Stimulated activated CD8-positive, alpha-beta memory T cell treated with anti-CD3 and anti-CD28 coated beads, Interleukin-15, amount 100 ng/mL, for 4 hours (primary cell): ENCODE measurements at regions not wholly inside any gene's neighbourhood (a gene's known extent, or its start where the extent isn't known, plus 50 kb on each side); places are given as distances from the start of the nearest gene placed in this dataset.
"Not testable (repeated sequence)": the region's sequence is repeated elsewhere in the genome, so short reads cannot be mapped to it uniquely, and the experiment has no call there.

ENCODE experiments used
- DNase-seq, 2 donors: peaks; one replicate each; pipeline ENCODE4 v3.0.0-alpha.2; 2020; ENCODE audit warnings: low read depth in 2 of 2

DNA sequence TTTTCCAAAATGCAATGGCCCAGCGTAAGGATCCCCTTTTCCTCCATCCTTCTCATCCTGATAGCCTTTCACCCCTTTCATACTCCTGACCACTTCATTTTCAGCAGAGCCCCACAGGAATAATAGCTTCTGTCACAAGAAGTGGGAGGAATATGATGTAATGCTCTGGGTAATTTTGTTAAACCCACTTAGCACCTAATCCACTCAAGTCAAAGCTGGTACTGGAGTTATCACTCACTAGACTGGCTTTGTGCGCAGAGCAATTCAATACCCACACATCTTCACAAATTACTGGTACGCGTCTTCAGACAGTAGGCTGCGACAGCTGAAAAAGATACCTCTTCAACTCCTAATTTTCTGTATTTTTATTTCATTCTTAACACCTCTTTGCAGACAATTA lies 2232.8 kb upstream of the WWC1 start:
- DNase-seq, result no peak

DNA sequence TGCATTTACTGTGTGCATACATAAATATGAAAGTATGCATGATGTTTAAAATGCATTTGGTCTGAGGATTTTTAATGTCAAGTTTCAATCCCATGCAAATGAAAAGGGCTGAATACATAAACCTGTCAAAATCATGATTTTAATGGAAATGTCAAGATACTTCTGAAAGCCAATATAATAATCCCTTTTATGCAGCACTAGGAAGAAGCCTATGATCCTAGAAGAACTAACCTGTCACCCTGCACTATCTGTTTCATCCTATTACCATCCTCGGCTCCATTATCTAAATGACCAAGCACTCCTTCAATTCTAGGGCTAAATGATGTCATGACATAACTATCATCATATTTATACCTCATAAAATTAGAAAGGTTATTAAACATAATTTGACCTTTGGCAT lies 2229.4 kb upstream of the WWC1 start:
- no peak for DNase-seq

GRCh38 chr5:166062719-166063118 lies 2228.7 kb upstream of the WWC1 start:
- no peak for DNase-seq

- no peak for DNase-seq
These were observed 2228.2 kb upstream of the WWC1 start for GRCh38 chr5:166063261-166063660.

- DNase-seq, result no peak
These were observed 2222.7 kb upstream of the WWC1 start for GRCh38 chr5:166068547-166069335.

DNA sequence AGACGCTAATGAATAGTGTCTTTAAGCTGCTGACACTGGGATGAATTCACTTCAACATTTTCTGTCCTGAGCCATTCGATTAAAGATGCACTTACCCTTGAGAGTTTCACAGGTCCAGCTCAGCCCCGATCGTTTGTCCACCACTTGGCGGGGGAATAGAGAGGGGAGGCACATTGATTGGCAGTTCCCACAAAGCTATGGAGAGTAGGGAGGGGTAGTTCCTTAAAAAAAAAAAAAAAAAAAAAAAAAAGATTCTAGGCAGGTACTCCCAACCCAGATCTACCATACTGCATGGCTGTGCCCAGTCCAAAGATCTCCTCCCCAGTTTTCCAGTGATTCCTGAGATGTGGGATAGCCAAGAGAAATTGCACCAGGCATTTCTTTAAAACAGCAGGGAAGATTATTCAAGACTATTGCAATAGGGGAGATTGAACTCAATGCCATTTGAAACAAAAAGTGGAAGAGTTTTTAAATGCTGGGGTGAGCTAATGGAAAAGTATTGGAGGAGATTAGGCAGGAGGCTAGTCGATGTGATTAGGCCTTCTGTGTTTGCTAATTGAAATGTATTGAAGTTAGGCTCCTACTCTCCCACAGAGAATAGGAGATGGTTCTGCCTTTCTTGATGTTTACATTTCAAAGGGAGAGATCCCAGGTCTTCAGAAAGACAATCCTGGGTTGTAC lies 2217.4 kb upstream of the WWC1 start:
- no peak for DNase-seq

DNA sequence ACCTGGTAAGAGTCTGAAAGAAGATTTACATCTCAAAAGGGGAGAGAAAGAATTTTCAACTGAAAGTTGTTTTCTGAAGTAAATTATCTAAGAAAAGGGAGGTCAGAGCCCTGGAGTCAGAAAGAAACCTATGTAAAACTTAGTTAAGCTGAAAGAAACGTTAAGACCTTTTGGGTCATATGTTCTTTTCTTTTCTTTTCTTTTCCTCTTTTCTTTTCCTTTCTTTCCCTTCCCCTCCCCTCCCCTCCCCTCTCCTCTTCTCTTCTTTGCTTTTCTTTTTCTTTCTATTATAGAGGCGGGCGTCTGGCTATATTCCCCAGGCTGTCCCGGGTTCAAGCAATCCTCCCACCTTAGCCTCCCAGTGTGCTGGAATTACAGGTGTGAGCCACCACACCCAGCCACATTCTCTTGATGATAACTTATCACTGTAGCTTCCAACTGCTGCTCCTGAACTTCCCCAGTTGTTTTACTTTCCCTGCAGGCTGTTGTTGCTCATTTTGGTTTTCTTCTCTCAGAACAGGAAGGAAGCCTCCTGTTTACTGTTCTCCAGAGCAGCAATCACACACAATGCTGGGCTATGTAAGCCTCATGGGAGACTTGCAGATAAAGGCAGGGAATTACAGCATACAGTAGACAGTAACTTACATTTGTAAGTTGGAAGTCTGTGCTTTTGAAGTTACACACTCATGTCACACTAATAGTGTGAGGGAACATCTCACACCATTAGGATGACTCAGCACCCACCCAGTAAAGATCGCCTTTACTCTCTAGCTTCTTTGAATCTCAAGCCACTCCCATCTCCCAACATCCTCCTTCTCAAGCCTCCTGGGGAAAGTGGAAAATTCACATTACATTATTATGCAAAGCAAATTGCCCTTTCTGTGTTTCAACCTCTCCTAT lies 2216.6 kb upstream of the WWC1 start:
- no peak for DNase-seq

GRCh38 chr5:166083183-166083959 lies 2208.1 kb upstream of the WWC1 start:
- DNase-seq, result no peak

DNA sequence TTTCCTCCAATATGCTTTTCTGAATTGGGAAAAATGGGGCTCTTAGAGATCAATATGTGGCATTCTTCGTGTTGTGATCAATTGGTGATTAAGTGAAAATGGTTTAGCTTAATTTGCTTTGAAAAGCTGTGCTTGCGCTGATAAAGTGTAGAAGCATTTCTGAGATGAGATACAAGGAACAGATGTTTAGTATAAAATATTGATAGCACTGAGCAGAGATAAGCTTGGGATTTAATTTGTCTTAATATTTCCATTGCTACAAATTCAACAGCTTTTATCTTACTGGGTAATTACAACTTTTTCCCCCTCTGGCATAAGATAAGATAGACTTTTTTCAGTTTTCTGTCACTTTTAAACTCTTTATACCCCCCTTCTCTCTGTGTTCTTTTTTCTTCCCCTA lies 2204.9 kb upstream of the WWC1 start:
- no peak for DNase-seq

- DNase-seq, result no peak
These were observed 2202.9 kb upstream of the WWC1 start for GRCh38 chr5:166088389-166089039.

DNA sequence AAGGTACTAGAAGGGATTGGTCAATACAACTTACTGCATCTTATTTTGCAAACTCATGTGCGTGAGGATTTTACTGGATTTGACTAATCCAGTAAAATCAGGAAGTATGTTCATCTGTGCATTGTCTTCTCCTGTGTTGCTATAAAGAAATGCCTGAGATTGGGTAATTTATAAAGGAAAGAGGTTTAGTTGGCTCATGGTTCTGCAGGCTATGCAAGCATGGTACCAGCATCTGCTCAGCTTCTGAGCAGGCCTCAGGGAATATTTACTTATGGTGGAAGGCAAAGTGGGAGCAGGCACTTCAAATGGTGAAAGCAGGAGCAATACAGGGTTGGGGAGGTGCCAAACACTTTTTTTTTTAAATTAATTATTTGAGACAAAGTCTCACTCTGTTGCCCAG lies 2199.5 kb upstream of the WWC1 start:
- DNase-seq, result no peak

- no peak for DNase-seq
These were observed 2198.1 kb upstream of the WWC1 start for GRCh38 chr5:166093312-166093711.

GRCh38 chr5:166102947-166103346 lies 2188.5 kb upstream of the WWC1 start:
- no peak for DNase-seq

DNA sequence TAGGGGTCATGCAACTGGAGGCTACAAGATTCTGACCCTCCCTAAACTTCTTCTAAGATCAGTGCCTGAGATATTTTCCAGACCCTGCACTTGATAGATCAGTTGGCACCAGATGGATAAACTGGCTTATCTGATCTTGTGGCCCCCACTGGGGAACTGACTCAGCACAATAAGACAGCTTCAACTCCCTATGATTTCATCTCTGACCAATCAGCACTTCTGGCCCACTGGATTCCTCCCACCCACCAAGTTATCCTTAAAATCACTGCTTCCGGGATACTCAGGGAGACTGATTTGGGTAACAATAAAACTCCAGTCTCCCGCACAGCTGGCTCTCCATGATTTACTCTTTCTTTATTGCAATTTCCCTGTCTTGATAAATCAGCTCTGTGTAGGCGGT lies 2180.4 kb upstream of the WWC1 start:
- no peak for DNase-seq

DNA sequence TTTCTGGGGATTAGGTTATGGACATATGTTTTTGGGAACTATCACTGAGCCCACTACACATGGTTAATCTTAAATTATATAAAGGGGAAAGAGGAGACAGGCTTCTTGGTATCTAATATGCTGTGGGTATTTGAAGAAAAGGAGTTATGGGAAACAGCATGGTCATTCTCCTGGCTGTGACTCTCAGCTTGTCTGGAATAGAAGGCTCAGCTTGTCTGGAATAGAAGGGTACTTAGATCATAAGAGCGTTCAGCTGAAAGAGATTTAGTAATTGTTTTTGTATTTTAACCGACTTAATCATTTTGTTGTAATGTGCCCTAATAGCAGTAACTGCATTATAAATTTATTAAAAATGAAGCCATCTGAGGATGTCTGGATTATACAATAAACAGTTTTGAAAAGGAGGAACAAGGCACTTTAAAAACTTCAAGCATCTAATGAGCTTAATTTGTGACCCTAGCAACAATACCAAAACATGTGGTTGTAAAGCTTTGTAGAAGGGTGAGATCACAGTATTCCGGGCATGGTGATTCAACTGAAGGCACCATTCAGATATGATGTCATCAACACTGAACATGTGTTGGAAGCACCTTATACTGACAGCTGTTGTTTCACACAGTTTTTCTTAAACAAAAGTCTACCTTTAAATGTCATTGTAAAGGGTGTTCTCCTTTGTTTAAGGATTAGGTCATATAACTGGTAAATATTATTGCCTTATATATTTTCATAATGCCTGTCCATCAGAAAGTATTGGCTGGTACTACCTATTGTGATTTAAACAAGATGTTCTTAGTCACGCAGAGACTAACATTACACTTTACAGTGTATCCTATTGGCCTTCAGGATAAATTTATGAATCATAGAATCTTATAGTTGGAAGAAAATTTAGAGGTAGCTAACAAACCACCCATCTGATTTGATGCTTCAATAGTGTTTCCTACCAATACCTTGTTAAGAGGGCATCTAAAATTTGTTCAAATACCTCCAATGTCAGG lies 2174.1 kb upstream of the WWC1 start:
- DNase-seq, result no peak

DNA sequence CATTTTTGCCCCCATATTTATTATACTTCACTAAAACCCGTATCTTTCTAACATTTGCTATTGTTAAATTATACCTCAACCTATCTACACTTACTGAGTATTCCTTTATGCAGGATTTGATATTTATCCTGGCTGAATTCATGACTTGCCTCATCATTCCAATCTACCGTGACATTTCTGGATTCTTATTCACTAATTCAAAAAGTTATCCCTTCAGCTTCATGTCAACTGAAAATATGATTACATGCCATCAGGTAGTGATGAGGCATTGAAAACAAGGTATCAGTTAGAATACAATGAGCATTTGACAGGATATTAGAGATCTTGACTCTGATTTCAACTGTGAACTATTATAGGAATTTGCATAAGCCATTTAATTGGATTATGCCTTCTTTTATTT lies 2171.9 kb upstream of the WWC1 start:
- DNase-seq, result no peak

DNA sequence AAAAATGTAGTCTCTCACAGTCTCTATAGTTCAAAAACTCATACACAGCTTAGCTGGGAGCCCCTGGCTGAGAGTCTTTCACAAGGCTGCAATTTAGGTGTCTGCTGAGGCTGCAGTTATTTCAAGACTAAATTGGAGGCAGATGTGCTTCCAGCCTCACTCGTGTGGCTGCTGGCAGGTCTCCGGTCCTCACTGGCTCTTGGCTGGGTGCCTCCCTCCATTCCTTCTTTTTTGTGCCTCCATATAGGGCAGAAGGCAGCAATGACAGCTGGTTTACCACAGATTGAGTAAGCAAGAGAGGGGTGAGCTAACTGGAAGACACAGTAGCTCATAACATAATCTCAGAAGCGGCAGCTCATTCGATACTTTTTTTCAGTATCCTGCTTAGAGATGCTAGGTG lies 2167.7 kb upstream of the WWC1 start:
- no peak for DNase-seq

DNA sequence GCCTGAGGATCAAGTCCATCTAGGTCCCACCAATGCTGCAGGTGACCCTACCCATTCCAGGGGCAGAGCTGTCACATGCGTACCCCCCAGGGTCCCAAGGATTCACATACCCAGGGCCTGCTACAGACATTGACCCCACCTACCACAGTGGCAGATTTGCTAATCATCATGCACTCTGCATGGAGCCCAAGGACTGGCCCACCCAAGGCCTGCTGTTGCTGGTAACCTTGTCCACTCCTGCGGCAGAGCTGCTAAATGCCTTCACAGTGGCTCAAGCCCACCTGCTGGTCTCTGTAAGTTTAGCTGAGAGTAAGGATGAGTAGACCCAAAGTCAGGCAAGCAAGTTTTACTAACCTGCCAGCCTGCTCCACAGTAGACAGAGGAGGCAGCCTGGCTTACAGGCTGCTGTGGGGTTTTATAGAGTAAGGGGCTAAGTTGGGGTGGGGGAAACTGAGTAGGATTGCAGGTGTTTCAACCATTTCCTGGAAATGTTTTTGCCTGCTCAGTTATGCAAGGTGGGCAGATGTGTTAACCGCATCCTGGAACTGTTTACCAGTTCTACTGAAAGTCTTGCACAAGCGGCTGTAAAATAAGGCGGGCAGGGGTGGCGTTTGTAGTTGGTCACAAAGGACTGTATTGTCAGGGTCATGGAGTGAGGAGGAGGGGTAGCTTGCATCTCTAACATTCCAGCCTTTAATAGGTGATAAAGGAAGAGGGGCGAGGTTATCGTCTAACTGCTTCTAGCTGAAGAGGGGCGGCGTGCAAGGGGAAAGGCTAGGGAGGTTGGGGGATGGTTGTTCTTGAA lies 2163.5 kb upstream of the WWC1 start:
- no peak for DNase-seq

- not testable (repeated sequence) for DNase-seq
These were observed 2146.3 kb upstream of the WWC1 start for GRCh38 chr5:166145107-166145506.
